Epithelial cell of prostate (primary cell): ENCODE measurements at regions not wholly inside any gene's neighbourhood (a gene's known extent, or its start where the extent isn't known, plus 50 kb on each side); places are given as distances from the start of the nearest gene placed in this dataset.

ENCODE experiments used
- DNase-seq: peaks from one replicate; pipeline ENCODE4 v3.0.0-alpha.2; 2011; ENCODE audit warnings: low read depth, low spot score
- H3K27ac ChIP-seq: fragments of 450-650 bp; 2 replicates; pipeline ENCODE4 v1.5.1; 2017; ENCODE audit warnings: mild to moderate bottlenecking

DNA sequence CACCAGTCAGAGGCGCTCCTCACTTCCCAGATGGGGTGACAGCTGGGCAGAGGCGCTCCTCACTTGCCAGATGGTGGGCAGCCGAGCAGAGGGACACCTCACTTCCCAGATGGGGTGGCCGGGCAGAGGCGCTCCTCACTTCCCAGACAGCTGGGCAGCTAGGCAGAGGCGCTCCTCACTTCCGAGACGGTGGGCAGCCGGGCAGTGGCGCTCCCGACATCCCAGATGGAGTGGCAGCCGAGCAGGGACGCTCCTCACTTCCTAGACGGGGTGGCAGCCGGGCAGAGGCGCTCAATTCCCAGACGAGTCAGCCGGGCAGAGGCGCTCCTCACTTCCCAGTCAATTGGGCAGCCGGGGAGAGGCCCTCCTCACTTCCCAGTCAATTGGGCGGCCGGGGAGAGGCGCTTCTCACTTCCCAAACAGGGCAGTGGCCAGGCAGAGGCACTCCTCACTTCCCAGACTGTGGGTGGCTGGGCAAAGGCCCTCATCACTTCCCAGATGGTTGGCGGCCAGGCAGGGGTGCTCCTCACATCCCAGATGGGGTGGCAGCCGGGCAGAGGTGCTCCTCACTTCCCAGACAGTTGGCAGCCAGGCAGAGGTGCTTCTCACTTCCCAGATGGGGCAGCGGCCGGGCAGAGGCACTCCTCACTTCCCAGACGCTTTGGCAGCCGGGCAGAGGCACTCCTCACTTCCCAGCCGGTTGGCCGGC, 143.8 kb upstream of the ARID2 start:
- no peak for DNase-seq
- H3K27ac ChIP-seq, result no peak overlapping the region

DNA sequence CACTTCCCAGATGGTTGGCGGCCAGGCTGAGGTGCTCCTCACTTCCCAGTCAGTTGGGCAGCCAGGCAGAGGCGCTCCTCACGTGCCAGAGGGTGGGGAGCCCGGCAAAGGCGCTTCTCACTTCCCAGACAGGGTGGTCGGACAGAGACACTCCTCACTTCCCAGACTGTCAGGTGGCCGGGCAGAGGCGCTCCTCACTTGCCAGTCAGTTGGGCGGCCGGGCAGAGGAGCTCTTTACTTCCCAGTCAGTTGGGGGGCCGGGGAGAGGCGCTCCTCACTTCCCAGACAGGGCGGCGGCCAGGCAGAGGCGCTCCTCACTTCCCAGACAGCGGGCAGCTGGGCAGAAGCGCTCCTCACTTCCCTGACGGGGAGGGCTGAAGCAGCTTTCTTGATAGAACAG, 143.0 kb upstream of the ARID2 start:
- DNase-seq, result no peak
- no peak overlapping the region for H3K27ac ChIP-seq

DNA sequence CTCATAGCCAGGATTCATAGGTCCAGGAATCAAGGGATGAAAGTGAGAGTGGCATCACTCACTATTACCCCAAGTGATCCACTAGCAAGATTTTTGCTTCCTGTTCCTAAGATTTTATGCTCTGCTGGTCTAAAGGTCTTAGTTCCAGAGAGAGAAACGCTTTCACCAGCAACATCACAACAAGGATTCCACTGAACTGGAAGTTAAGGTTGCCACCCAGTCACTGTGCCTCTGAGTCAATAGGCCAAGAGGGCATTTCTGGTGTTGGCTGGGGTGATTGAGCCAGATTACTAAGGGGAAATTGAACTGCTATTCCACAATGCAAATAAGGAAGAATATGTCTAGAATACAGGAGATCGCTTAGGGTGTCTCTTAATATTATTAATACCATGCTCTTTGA, 142.5 kb upstream of the ARID2 start:
- H3K27ac ChIP-seq, result no peak overlapping the region
- DNase-seq, result no peak

DNA sequence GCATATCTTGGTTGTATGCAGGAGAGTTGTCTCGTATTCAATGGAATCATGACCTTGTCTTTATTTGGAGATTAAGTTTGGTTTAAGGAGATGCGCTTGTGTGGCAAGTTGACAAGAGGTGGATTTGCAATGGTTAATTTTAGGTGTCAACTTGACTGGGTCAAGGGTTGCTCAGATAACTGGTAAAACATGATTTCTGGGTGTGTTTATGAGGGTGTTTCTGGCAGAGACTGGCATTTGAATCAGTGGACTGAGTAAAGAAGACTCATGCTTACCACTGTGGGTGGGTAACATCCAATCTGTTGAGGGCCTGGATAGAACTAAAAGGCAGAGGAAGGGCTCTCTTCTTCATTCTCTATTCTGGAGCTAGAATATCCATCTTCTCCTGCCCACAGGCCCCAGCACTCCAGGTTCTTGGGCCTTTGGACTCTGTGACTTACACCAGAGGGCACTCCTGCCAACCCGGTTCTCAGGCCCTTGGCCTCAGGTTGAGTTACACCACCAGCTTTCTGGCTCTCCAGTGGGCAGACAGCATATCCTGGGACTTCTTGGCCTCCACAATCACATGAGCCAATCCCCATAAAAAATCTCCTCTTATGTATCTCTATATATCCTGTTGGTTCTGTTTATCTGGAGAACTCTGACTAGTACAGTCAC, 141.5 kb upstream of the ARID2 start:
- no peak for DNase-seq
- no peak overlapping the region for H3K27ac ChIP-seq

DNA sequence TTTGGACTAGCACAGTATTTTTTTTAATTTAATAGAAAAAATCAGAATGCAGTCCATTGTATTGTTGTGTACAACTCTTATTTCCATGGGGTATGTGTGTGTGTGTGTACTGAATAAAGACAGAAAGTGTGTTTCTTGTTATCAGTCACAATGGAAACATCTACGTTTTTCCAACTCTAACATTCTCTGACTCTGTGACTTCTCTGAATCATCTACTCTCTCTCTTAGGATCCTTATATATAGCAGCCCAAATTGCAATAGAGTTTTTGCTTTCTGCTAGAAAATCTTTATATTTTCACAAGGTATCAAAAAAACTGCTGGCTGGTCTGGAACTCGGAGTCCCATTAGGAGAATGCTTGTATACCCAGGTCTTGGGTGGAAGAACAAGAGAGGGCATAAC, 138.9 kb upstream of the ARID2 start:
- DNase-seq, result no peak

DNA sequence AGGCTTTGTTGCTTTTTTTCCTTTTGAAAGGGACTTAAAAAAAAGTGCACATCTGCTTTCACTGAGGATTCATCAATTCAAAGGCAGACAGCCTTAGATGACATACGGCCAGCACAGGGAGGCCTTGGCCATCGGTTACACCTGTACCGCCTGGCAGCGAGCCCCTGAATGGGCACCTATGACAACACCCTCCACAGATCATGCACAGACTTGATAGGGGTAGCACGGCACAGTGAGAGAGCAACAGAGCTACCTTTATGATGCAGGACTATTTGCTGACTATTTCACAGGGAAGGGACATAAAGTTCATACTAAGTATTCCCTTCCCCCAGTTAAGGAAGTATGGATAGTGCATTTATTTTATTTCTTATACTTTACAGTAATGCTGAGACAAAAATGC, 137.9 kb upstream of the ARID2 start:
- no peak overlapping the region for H3K27ac ChIP-seq
- no peak for DNase-seq

More for the DNA sequence above, 138.9 kb upstream of the ARID2 start:
- no peak overlapping the region for H3K27ac ChIP-seq

DNA sequence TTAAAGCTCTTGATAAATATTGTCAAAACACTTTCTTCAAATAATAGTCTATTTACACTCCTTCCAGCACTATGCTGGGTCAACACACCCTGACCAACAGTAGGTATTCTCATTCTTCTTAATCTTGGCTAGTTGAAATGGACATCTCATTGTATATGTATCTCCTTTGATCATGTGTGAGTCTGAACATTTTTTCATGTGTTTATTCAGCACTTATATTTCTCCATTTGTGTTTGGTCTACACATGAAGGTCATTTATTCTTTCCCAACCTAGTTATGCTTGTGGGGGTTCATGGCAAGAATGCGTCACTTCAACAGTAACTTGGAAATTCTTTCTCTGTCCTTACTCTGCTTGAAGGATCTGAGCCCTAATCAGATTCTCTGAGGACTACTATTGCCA, 133.1 kb upstream of the ARID2 start:
- no peak overlapping the region for H3K27ac ChIP-seq
- DNase-seq, result no peak

DNA sequence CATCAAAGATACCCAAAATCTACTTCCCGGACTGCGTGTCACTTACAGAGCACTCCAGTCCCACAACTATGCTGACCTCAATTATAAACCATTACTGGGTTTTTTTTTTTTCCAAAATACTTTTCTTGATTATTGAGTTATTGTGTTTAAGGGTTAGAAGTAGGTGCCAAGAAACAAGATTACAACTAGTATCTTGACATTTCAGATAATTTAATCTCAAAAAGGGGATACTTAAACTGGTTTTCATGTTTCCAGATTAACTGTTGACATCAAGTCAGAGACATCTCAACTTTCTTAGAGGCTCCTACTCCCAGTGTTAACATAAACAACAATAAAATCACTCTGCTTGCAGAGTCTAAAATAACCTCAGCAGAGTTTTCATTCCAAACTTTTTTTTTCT, 131.2 kb upstream of the ARID2 start:
- peak overlapping the region; percentile 35 for H3K27ac ChIP-seq
- DNase-seq, result no peak

DNA sequence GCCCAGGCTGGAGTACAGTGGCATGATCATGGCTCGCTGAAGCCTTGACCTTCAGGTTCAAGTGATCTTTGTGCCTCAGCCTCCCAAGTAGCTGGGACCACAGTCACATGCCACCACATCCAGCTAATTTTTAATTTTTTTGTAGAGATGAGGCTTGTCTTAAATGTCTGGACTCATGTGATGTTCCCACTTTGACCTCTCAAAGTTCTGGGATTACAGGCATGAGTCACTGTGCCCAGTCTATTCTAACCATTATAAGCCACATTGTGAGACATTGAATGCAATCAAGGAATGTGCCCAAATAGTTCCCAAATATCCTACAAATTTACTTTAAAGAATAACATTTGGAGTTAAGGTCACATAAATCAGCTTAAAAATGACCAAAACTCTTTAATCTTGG, 130.7 kb upstream of the ARID2 start:
- no peak for DNase-seq
- H3K27ac ChIP-seq, result peak overlapping the region; percentile 35

DNA sequence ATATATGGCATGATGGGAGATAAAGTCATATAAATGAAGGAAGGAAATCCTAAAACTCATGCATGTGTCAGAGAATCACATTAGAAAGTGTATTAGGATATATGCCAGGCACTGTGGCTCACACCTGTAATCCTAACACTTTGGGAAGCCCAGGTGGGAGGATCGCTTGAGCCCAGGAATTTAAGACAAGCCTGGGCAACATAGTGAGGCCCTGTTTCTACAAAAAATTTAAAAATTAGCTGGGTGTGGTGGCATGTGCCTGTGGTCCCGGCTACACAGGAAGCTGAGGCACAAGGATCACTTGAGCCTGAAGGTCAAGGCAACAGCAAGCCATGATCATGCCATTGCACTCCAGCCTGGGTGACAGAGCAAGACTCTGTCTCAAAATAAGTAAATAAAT, 130.3 kb upstream of the ARID2 start:
- H3K27ac ChIP-seq, result peak overlapping the region; percentile 35
- no peak for DNase-seq

DNA sequence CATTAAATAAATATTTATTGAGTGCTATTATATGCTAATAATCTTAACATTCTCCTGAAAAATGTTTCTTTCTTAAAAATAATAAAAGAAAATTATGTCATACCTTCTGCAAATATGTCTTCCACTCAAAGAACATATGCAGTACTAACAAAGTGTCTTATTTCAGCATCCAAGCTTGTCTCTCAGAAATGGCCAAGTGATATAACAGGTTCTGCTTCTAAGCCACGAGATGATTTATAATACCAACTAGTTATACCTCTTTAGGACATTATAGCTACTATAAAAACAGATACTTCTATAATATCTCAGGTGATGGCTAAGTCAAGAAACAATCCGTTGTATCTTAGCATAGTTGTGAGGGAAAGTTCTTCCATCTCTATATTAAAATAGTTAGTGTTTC, 128.1 kb upstream of the ARID2 start:
- no peak overlapping the region for H3K27ac ChIP-seq
- no peak for DNase-seq

DNA sequence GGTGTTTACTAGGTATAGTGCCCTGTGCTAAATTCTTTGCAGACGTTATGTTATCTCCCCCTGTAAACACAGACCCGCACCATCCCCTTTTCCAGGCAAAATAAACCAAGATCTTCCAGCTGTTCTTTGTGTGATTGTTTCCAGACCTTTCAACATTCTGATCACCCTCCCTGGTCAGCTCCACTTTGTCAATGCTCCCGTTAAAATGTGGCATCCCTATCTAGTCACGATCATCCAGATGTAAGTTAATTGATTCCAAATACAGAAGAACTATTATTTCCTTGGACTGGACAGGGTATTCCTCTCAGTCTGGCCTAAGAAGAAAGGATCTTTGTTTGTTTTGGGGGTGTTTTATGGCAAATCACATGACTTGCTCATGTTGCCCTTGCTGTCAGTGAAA, 127.6 kb upstream of the ARID2 start:
- no peak for DNase-seq
- no peak overlapping the region for H3K27ac ChIP-seq

DNA sequence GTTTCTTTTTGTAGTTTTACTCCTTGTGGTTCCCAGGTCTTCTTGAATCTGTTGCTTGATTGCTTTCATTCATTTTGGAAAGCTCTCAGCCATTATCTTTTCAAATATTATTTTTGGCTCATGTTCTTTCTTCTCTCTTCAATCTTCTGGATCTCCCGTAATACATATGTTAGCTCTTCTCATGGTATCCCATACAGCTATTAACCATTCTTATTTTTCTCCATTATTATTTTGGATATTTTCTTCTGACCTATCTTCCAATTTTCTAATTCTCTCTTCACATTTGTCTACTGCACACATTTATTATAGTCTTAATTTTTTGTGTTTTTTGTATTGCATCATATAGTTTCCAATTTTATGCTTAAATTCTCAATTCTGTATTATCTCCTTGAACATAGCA, 123.9 kb upstream of the ARID2 start:
- H3K27ac ChIP-seq, result no peak overlapping the region
- no peak for DNase-seq

DNA sequence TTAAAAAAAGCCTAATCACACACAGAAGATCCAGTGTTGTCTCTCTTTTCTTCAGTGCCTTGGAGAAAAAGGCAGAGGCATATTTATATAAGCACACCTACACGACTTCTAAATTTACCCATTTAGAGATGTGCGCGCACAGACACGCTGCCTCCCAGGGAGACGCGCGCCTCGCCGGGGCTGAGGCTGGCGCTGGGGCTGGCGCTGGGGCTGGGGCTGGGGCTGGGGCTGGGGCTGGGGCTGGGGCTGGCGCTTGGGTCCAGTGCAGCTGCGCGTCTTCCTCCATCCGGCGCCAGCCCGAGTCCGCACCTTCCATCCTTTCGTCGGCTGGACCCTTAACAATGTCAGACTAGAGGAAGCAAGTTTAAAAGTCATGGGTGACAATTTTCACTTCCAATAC, 118.4 kb upstream of the ARID2 start:
- no peak overlapping the region for H3K27ac ChIP-seq
- no peak for DNase-seq

DNA sequence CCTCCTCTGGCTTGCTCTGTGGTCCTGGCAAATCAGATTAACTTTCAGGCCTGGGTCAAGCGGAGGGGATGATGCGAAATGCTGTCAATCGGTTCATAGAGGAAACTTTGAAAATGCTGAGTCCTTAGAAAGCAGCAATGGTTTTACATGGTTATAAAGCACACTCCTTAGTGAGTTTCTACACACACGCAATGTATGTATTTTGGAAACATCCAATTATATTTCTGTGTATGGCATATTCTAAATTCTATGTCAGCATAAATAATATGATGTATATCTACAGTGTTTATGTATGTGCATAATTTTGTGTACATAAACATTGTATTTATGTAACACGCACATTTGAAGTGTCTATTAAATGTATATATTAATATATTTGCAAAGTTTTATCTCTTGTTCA, 118.0 kb upstream of the ARID2 start:
- no peak for DNase-seq

DNA sequence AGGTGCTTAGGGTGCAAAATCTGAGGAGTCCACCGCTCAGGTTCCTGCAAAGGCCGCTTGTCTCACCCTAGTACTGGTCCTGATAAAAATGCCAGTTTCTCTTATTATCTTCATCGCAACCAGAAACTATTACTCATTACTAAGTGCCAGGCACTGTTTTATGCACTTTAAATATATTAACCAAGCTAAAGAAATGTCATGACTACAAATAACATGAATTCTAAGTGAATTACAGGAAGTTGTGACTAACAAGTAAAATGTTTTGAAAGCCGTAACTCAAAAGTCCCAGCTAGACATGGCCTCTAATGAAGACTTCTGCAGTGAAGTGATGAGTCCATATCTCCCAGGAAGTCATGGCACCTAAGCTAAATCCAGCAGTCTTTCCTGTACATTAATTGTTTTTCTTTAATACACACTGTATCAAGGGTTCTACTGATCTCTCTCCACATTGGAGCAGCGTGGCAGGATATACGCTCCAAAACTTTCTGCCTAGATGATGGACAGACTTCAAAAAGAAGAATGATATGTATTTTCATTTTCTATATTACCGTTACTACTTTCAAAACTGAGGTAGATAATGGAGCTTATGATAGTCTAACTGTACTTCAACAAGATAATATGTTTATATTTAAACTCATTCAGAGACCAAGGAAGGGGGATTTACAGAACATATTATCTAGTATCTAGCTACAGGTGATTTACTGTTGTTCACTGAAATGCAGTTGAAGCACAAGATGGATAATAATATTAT, 117.3 kb upstream of the ARID2 start:
- H3K27ac ChIP-seq, result no peak overlapping the region
- DNase-seq, result no peak

More for the DNA sequence above, 118.0 kb upstream of the ARID2 start:
- H3K27ac ChIP-seq, result no peak overlapping the region

DNA sequence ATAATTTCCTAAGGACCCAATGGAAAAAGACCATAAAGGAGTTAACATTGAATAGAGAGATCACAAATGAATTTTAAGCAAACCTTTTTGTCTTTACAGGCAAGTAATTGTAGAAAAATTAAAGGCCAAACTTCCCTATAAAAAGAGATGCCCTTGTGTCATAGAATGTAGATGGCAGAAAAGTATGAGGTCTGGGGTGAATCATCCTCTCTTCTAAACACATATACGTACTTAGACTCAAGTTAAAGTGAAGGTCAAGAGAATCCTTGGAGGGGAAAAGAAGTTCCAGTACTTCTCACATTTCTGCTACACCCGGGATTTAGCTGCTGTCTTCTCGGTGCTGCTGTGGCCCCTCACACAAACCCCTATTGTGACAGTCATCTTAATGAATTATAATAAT, 116.2 kb upstream of the ARID2 start:
- DNase-seq, result no peak
- H3K27ac ChIP-seq, result no peak overlapping the region

DNA sequence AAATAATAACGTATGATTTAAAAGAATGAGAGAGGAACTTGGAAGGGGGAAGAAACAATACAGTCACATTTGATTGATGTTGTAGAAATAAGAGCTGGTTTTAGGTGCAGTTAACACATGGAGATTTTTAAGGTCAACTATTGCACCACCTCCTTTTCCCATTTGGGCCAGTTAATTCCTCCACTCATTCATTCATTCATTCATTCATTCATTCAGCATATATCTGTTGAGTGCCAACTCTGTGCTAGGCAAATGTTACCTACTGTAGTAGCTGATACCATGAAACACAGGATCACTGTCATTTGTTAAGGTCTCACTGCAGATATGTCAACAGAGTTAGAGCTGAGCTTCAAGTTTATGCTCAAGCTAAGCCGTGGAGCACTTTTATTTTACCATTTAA, 115.7 kb upstream of the ARID2 start:
- no peak overlapping the region for H3K27ac ChIP-seq
- DNase-seq, result no peak

DNA sequence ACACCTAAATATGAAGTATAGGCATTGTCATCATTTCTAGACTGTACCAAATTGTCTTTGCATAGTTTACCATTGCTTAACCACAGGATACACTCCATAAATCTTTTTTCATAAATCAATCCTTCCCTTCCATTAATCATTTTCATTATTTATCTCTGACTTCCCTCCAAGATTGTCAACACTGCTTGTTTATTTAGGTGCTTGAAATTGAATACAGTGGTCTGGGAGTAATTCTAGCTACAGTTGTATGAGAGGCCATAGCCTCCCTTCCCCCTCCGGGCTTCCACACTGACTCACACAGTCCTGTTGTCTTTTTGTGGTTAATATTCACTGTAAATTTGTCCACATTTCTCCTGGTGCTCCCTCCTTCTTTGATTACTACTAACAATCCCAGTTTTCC, 114.2 kb upstream of the ARID2 start:
- H3K27ac ChIP-seq, result no peak overlapping the region
- peak; percentile 31 for DNase-seq

DNA sequence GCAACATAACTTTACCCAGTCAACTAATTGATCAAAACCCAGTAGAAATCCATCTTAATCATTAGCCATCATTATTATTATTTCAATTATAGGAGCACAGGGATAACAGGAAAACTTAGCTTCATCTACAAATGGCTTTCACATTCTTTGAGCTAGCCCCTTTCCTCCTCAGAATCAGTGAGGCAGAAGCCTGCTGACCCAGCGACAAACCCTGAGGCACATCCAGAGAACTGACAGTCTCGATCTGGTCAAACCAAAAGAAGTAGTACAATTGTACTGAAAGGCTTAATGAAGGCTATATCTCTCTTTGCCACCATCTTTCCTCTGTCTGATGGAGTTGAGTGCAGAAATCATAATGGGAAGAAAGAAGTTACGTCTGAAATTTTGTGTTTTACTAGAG, 109.8 kb upstream of the ARID2 start:
- H3K27ac ChIP-seq, result no peak overlapping the region
- DNase-seq, result no peak

DNA sequence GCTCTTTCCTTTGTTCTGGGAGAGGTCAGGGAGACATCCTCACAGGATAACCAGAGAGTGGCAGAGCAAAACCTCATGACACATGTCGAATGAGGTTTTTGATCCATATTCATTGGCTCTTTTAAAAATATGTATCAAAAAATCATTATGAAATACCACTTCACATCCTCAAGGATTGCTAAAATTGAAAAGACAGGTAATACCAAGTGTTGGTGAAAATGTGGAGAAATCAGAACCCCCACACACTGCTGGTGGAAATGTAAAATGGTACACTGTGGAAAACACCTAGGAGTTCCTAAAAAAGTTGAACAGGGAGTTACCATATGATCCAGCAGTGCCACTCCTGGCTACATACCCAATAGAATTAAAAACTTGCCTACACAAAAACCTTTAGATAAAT, 107.8 kb upstream of the ARID2 start:
- no peak for DNase-seq
- no peak overlapping the region for H3K27ac ChIP-seq
